ENCODE measurements at regions not wholly inside any gene's neighbourhood (a gene's known extent, or its start where the extent isn't known, plus 50 kb on each side); places are given as distances from the start of the nearest gene placed in this dataset.

DNA sequence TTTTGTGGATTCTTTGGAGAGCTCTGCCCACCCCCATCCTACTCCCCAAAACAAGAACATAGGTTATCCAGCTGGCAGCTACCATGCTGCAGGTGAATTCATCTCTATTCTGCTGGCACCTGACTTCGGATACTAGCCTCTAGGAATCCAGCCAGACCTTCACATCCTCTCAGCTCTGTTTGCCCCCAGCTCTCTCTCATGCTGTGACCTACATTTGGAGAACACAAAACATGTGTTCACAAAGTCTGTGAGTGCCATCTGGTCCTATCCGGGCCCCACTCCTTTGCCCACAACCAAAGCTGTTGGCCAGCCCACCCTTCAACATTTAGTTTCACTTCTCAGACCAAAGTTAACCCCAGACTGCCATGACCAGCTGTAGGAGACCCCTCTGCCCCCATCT, 89.4 kb upstream of the C3orf80 start:
- H3K27ac ChIP-seq = no peak overlapping the region
- no peaks in the 10 kb centered on the region for H3K27me3 ChIP-seq (replicated peaks in 1 of 7)
- no peaks in the 10 kb centered on the region for H3K36me3 ChIP-seq
- H3K4me1 ChIP-seq = peaks cover 0 to 17% (median 0%) of the 10 kb centered on the region in 6 donors
- no peak for DNase-seq
- WGBS, 5 donors = 16 to 34% (median 30%) methylated on average over 2 of the region's 2 CpGs
- intact Hi-C loops (cut with DNase I; ENCODE audit: low total_unique reads) = no loop called here
- no peak for TF ChIP-seq CTCF (IDR thresholded peaks at IDR 0.05 in 8 of 11, conservative IDR thresholded peaks at IDR 0.05 in 3 of 11)
- no peak for TF ChIP-seq POLR2AphosphoS5 (IDR thresholded peaks at IDR 0.05)
- TF ChIP-seq POLR2A (IDR thresholded peaks at IDR 0.05) = no peak
- H3K4me3 ChIP-seq = no peak overlapping the region
- no peaks in the 10 kb centered on the region for H3K9me3 ChIP-seq

DNA sequence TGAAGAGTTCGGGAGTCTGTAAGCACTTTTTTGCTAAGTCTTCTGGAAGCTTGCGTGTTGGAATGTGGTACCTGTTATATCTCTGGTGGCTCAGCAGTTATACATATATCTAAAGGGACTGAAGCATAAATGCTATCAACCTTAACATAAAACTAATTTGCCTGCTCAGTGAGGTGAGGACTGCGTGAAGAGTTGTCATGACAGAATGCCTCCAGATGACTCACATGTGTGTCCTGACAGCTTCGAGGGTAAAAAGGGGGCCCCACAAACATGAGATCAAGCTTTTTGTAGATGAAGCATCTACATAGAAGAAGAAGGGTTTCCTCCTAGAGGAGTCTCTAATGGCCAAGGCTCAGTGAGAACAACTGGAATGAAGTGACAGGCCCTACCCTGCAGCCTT, 88.8 kb upstream of the C3orf80 start:
- H3K36me3 ChIP-seq = no peaks in the 10 kb centered on the region
- H3K4me3 ChIP-seq = no peak overlapping the region
- intact Hi-C loops (cut with DNase I; ENCODE audit: low total_unique reads) = no loop called here
- H3K4me1 ChIP-seq = peaks cover 0 to 17% (median 0%) of the 10 kb centered on the region in 6 donors
- no peaks in the 10 kb centered on the region for H3K9me3 ChIP-seq
- no peak for TF ChIP-seq POLR2A (IDR thresholded peaks at IDR 0.05)
- no peak for TF ChIP-seq CTCF (IDR thresholded peaks at IDR 0.05 in 8 of 11, conservative IDR thresholded peaks at IDR 0.05 in 3 of 11)
- no peak for TF ChIP-seq POLR2AphosphoS5 (IDR thresholded peaks at IDR 0.05)
- H3K27me3 ChIP-seq (replicated peaks in 1 of 7) = no peaks in the 10 kb centered on the region
- H3K27ac ChIP-seq = no peak overlapping the region
- no peak for DNase-seq
- 68 to 82% (median 73%) methylated on average over 4 of the region's 4 CpGs for WGBS, 5 donors

DNA sequence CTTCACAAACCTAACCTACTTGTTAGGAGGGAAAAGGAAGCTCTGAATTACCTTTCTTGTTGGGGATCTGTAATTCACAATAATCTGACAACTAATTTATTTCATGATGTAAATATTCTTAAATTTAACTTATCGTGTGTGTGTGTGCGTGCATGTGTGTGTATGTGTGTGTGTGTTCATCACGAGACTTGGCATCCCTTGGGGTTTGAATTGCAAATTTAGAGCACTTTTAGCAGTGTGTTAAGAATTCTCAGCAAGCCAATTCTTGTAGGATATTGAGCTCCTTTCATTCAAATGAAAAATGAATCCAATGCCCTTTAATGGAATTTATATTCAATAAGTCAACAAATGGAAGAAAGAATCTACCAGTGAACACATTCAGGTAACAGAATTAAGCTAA, 85.9 kb upstream of the C3orf80 start:
- Histone ChIP-seq H3K27ac (no peak overlapping the region), H3K4me3 (no peak overlapping the region), H3K4me1 (peaks cover 0 to 17% (median 0%) of the 10 kb centered on the region in 6 donors), H3K36me3 (no peaks in the 10 kb centered on the region), H3K27me3 (replicated peaks in 1 of 7) (no peaks in the 10 kb centered on the region), H3K9me3 (peaks cover 0 to 17% (median 10%) of the 10 kb centered on the region in 8 donors)
- intact Hi-C loops (cut with DNase I; ENCODE audit: low total_unique reads) = no loop called here
- TF ChIP-seq CTCF (IDR thresholded peaks at IDR 0.05 in 8 of 11, conservative IDR thresholded peaks at IDR 0.05 in 3 of 11) (no peak), POLR2A (IDR thresholded peaks at IDR 0.05) (no peak), POLR2AphosphoS5 (IDR thresholded peaks at IDR 0.05) (no peak)
- 77 to 93% (median 87%) methylated on average over 3 of the region's 3 CpGs for WGBS, 5 donors
- DNase-seq = no peak

- no peak for TF ChIP-seq POLR2A (IDR thresholded peaks at IDR 0.05)
- no peak for TF ChIP-seq CTCF (IDR thresholded peaks at IDR 0.05 in 8 of 11, conservative IDR thresholded peaks at IDR 0.05 in 3 of 11)
- TF ChIP-seq POLR2AphosphoS5 (IDR thresholded peaks at IDR 0.05) = no peak
- Histone ChIP-seq H3K4me1 (peaks cover 0 to 6% (median 0%) of the 10 kb centered on the region in 6 donors), H3K27ac (no peak overlapping the region), H3K27me3 (replicated peaks in 1 of 7) (no peaks in the 10 kb centered on the region), H3K9me3 (peaks cover 0 to 17% (median 10%) of the 10 kb centered on the region in 8 donors), H3K36me3 (no peaks in the 10 kb centered on the region), H3K4me3 (no peak overlapping the region)
- 80 to 90% (median 85%) methylated on average over 2 of the region's 2 CpGs for WGBS, 5 donors
- intact Hi-C loops (cut with DNase I; ENCODE audit: low total_unique reads) = no loop called here
- DNase-seq = no peak
Measured at GRCh38 chr3:160140756-160141155, 84.5 kb upstream of the C3orf80 start.

Measured in spleen (tissue), 11 donors.